H1 (cell line): ENCODE measurements at regions not wholly inside any gene's neighbourhood (a gene's known extent, or its start where the extent isn't known, plus 50 kb on each side); places are given as distances from the start of the nearest gene placed in this dataset.

ENCODE experiments used
- CTCF ChIA-PET: fragments of 300-600 bp; sonication (Branson Sonifier 250); formaldehyde crosslinking; loops from one replicate; lab custom pipeline; 2021; ENCODE audit not compliant: partially characterized antibody; lab: Charles Lee
- POLR2A ChIA-PET: fragments of 300-600 bp; sonication (Branson Sonifier 250); formaldehyde crosslinking; loops from one replicate; lab custom pipeline; 2021; ENCODE audit warnings: inconsistent platforms; ENCODE audit not compliant: partially characterized antibody; lab: Charles Lee
- DNase-seq, 2 experiments: peaks; one replicate each; pipeline versions ENCODE4 v3.0.0 to v3.0.0-alpha.2; 2010 to 2022; ENCODE audit warnings: low spot score in 2 of 2, low read depth in 1 of 2, mixed read lengths in 1 of 2
- FAIRE-seq: peaks from 2 replicates; lab custom pipeline; 2011; peaks lifted over from hg19 to GRCh38; lab: Jason Lieb, UNC
- H2AFZ ChIP-seq: 2 replicates; pipeline ENCODE4 v1.8.1; 2012; ENCODE audit warnings: low read length, inconsistent platforms
- H2AK5ac ChIP-seq: 2 replicates; pipeline ENCODE4 v1.6.1; 2013; ENCODE audit warnings: low read depth, low read length
- H2BK120ac ChIP-seq: replicated peaks from 2 replicates; pipeline ENCODE3; 2013; ENCODE audit warnings: low read depth, low read length, inconsistent platforms
- H2BK12ac ChIP-seq: 2 replicates; pipeline ENCODE4 v1.6.1; 2013; ENCODE audit warnings: low read depth, low read length
- H2BK15ac ChIP-seq: 2 replicates; pipeline ENCODE4 v1.6.1; 2013; ENCODE audit warnings: low read length
- H2BK20ac ChIP-seq: 2 replicates; pipeline ENCODE4 v1.6.1; 2013; ENCODE audit warnings: low read length
- H2BK5ac ChIP-seq: 2 replicates; pipeline ENCODE4 v1.6.1; 2013; ENCODE audit warnings: low read depth, low read length
- H3K14ac ChIP-seq: 2 replicates; pipeline ENCODE4 v1.6.1; 2013; ENCODE audit warnings: inconsistent platforms; ENCODE audit not compliant: insufficient read length
- H3K18ac ChIP-seq: 2 replicates; pipeline ENCODE4 v1.6.1; 2013; ENCODE audit warnings: low read length; ENCODE audit errors: extremely low read depth
- H3K23ac ChIP-seq: 2 replicates; pipeline ENCODE4 v1.6.1; 2013; ENCODE audit warnings: inconsistent platforms; ENCODE audit not compliant: insufficient read length
- H3K23me2 ChIP-seq: 2 replicates; pipeline ENCODE4 v1.6.1; 2013; ENCODE audit warnings: low read depth, low read length
- H3K27ac ChIP-seq: 2 replicates; pipeline ENCODE4 v1.6.1; 2011; ENCODE audit warnings: low read depth, low read length, inconsistent platforms
- H3K27me3 ChIP-seq, 4 experiments: replicated peaks in 1 of 4; 1 replicate in 1 of 4; 2 replicates in 3 of 4; pipeline versions ENCODE4 v1.6.1 to v1.8.1; 2011 to 2013; ENCODE audit warnings: low read length in 3 of 4, mild to moderate bottlenecking in 3 of 4, inconsistent platforms in 2 of 4, mixed read lengths in 2 of 4, moderate library complexity in 1 of 4; ENCODE audit not compliant: control insufficient read depth in 3 of 4, insufficient read depth in 3 of 4; ENCODE audit errors: extremely low read depth in 1 of 4
- H3K36me3 ChIP-seq, 4 experiments: 2 replicates each; pipeline versions ENCODE4 v1.6.1 to v1.8.1; 2011 to 2013; ENCODE audit warnings: mild to moderate bottlenecking in 4 of 4, low read length in 3 of 4, moderate library complexity in 2 of 4, control low read depth in 1 of 4, inconsistent platforms in 1 of 4; ENCODE audit not compliant: insufficient read depth in 4 of 4, control insufficient read depth in 2 of 4
- H3K4ac ChIP-seq: replicated peaks from 2 replicates; pipeline ENCODE3; 2013; ENCODE audit warnings: low read length, low read depth, mixed read lengths, inconsistent platforms; ENCODE audit not compliant: insufficient read length
- H3K4me1 ChIP-seq, 4 experiments: replicated peaks in 1 of 4; 1 replicate in 1 of 4; 2 replicates in 3 of 4; pipeline versions ENCODE4 v1.6.1 to v1.8.1; 2011 to 2013; ENCODE audit warnings: low read length in 3 of 4, inconsistent platforms in 2 of 4, mixed read lengths in 1 of 4; ENCODE audit not compliant: insufficient read depth in 4 of 4, control insufficient read depth in 3 of 4
- H3K4me2 ChIP-seq, 2 experiments: 2 replicates each; pipeline versions ENCODE4 v1.6.1 to v1.8.1; 2011 to 2013; ENCODE audit warnings: low read depth in 2 of 2, low read length in 2 of 2, control low read depth in 1 of 2, inconsistent platforms in 1 of 2, mild to moderate bottlenecking in 1 of 2; ENCODE audit not compliant: insufficient read depth in 1 of 2
- H3K4me3 ChIP-seq, 4 experiments: fragments of 200-600, 300-600 bp in 1 of 4; sonication (generic), shearing (Covaris generic), sonication (Bioruptor Twin) in 1 of 4; 2 replicates each; pipeline versions ENCODE4 v1.5.1 to v1.8.1; 2011 to 2016; ENCODE audit warnings: low read length in 4 of 4, low read depth in 3 of 4, control low read depth in 2 of 4, inconsistent platforms in 2 of 4, mild to moderate bottlenecking in 2 of 4, mixed read lengths in 1 of 4, moderate library complexity in 1 of 4; ENCODE audit not compliant: insufficient read depth in 2 of 4; ENCODE audit errors: extremely low read depth in 1 of 4
- H3K56ac ChIP-seq: replicated peaks from 2 replicates; pipeline ENCODE3; 2013; ENCODE audit warnings: low read depth, mild to moderate bottlenecking, mixed read lengths, low read length, inconsistent platforms; ENCODE audit not compliant: insufficient read length
- H3K79me1 ChIP-seq: 2 replicates; pipeline ENCODE4 v1.6.1; 2013; ENCODE audit warnings: low read depth, low read length, control low read depth
- H3K79me2 ChIP-seq, 2 experiments: 2 replicates each; pipeline versions ENCODE4 v1.6.1 to v1.8.1; 2012 to 2013; ENCODE audit warnings: low read length in 2 of 2, mild to moderate bottlenecking in 2 of 2, inconsistent platforms in 1 of 2; ENCODE audit not compliant: insufficient read depth in 2 of 2, control insufficient read depth in 1 of 2
- H3K9ac ChIP-seq, 4 experiments: replicated peaks in 1 of 4; 1 replicate in 1 of 4; 2 replicates in 3 of 4; pipeline versions ENCODE4 v1.6.1 to v1.8.1; 2011 to 2013; ENCODE audit warnings: low read depth in 3 of 4, low read length in 3 of 4, control low read depth in 2 of 4, mild to moderate bottlenecking in 2 of 4, moderate library complexity in 2 of 4, inconsistent platforms in 1 of 4; ENCODE audit errors: extremely low read depth in 1 of 4
- H3K9me3 ChIP-seq, 2 experiments: 2 replicates each; pipeline versions ENCODE4 v1.6.1 to v1.8.1; 2012 to 2013; ENCODE audit warnings: mild to moderate bottlenecking in 2 of 2, moderate library complexity in 2 of 2, control low read depth in 1 of 2, inconsistent platforms in 1 of 2, low read depth in 1 of 2, low read length in 1 of 2, mixed read lengths in 1 of 2; ENCODE audit not compliant: insufficient read depth in 2 of 2
- H4K20me1 ChIP-seq, 2 experiments: replicated peaks in 1 of 2; 2 replicates each; pipeline versions ENCODE3 to v1.8.1; 2011 to 2013; ENCODE audit warnings: inconsistent platforms in 2 of 2, low read length in 2 of 2, mild to moderate bottlenecking in 1 of 2; ENCODE audit not compliant: insufficient read depth in 2 of 2, control insufficient read depth in 1 of 2
- H4K5ac ChIP-seq: 2 replicates; pipeline ENCODE4 v1.6.1; 2013; ENCODE audit warnings: low read length, low read depth, mixed read lengths, inconsistent platforms; ENCODE audit not compliant: insufficient read length
- H4K8ac ChIP-seq: 2 replicates; pipeline ENCODE4 v1.8.0; 2013; ENCODE audit warnings: mild to moderate bottlenecking, moderate library complexity, low read length, inconsistent platforms; ENCODE audit not compliant: insufficient read depth; ENCODE audit errors: extremely low read depth
- H4K91ac ChIP-seq: replicated peaks from 2 replicates; pipeline ENCODE3; 2013; ENCODE audit warnings: low read length, mixed read lengths, inconsistent platforms; ENCODE audit not compliant: insufficient read length
- CEBPB ChIP-seq: IDR thresholded peaks from 2 replicates; pipeline ENCODE4 v1.6.1; 2012; ENCODE audit warnings: low read depth, low read length
- CREB1 ChIP-seq: IDR thresholded peaks from 2 replicates; pipeline ENCODE4 v1.6.1; 2012; ENCODE audit warnings: inconsistent platforms
- CTCF ChIP-seq, 3 experiments: IDR thresholded peaks; 1 replicate in 2 of 3; 2 replicates in 1 of 3; pipeline versions ENCODE4 v1.5.1 to v1.6.1; 2011; ENCODE audit warnings: low read length in 3 of 3, mild to moderate bottlenecking in 3 of 3, inconsistent platforms in 2 of 3, low read depth in 1 of 3, moderate library complexity in 1 of 3; ENCODE audit not compliant: insufficient read depth in 1 of 3; ENCODE audit errors: control extremely low read depth in 1 of 3
- E2F6 ChIP-seq: IDR thresholded peaks from 2 replicates; pipeline ENCODE4 v1.6.1; 2012; ENCODE audit warnings: inconsistent platforms
- GTF2F1 ChIP-seq: IDR thresholded peaks from 2 replicates; pipeline ENCODE4 v1.6.1; 2012; ENCODE audit warnings: low read depth, low read length, improper control_type of control experiment, borderline replicate concordance
- HDAC2 ChIP-seq, 2 experiments: fragments of 300-600 bp in 1 of 2; sonication (generic) in 1 of 2; IDR thresholded peaks; 2 replicates each; pipeline ENCODE4 v1.6.1; 2011 to 2012; ENCODE audit warnings: low read depth in 2 of 2, low read length in 2 of 2, mild to moderate bottlenecking in 2 of 2, moderate library complexity in 2 of 2, borderline replicate concordance in 1 of 2, inconsistent platforms in 1 of 2
- JUN ChIP-seq: IDR thresholded peaks from 2 replicates; pipeline ENCODE4 v1.6.1; 2011; ENCODE audit warnings: low read depth, mild to moderate bottlenecking, improper control_type of control experiment, low read length
- MAFK ChIP-seq: IDR thresholded peaks from 2 replicates; pipeline ENCODE4 v1.6.1; 2012; ENCODE audit warnings: low read depth, mild to moderate bottlenecking, improper control_type of control experiment, low read length
- RXRA ChIP-seq: IDR thresholded peaks from 2 replicates; pipeline ENCODE4 v1.6.1; 2011; ENCODE audit warnings: low read depth, mild to moderate bottlenecking, low read length, moderate library complexity; ENCODE audit not compliant: insufficient read depth
- SP4 ChIP-seq: IDR thresholded peaks from 2 replicates; pipeline ENCODE4 v1.6.1; 2012; ENCODE audit warnings: low read length, inconsistent platforms
- TAF1 ChIP-seq: IDR thresholded peaks from 2 replicates; pipeline ENCODE4 v1.6.1; 2011; ENCODE audit warnings: mild to moderate bottlenecking, low read depth, low read length
- TCF12 ChIP-seq: IDR thresholded peaks from 2 replicates; pipeline ENCODE4 v1.6.1; 2011; ENCODE audit warnings: low read depth, mild to moderate bottlenecking, low read length
- TEAD4 ChIP-seq: IDR thresholded peaks from 2 replicates; pipeline ENCODE4 v1.6.1; 2012; ENCODE audit warnings: low read depth, low read length, inconsistent platforms, mixed read lengths
- WGBS, 2 experiments: shearing (Covaris generic) in 1 of 2; methylation state at CpG; one replicate each; pipeline versions ENCODE4 v1.1.6 to v1.1.7; 2013 to 2015; ENCODE audit warnings: low lambda C conversion rate in 2 of 2, mixed read lengths in 2 of 2, inconsistent platforms in 1 of 2, low coverage in 1 of 2, missing lambda C conversion rate in 1 of 2; ENCODE audit not compliant: insufficient replicate concordance in 2 of 2, insufficient coverage in 1 of 2, insufficient read length in 1 of 2; ENCODE audit errors: extremely low coverage in 1 of 2, missing lambda C conversion rate in 1 of 2; 5-methylcytosine and 5-hydroxymethylcytosine counted together

- Histone ChIP-seq H3K23ac (no peak overlapping the region), H3K14ac (no peak overlapping the region), H4K20me1 (no peaks in the 10 kb centered on the region), H2AK5ac (no peak overlapping the region), H2BK120ac (no peak overlapping the region), H4K8ac (no peak overlapping the region), H4K5ac (no peak overlapping the region), H3K23me2 (no peaks in the 10 kb centered on the region), H4K91ac (no peak overlapping the region), H3K27me3 (no peaks in the 10 kb centered on the region), H3K4me3 (no peak overlapping the region), H3K4me1 (no peaks in the 10 kb centered on the region), H3K79me2 (no peaks in the 10 kb centered on the region), H3K4ac (no peak overlapping the region), H3K56ac (no peak overlapping the region), H3K27ac (no peak overlapping the region), H3K36me3 (no peaks in the 10 kb centered on the region), H3K9me3 (no peaks in the 10 kb centered on the region), H3K9ac (no peak overlapping the region), H2BK15ac (no peak overlapping the region), H3K18ac (no peak overlapping the region), H3K79me1 (no peaks in the 10 kb centered on the region), H3K4me2 (no peak overlapping the region), H2BK20ac (no peak overlapping the region), H2AFZ (no peak overlapping the region), H2BK12ac (no peak overlapping the region), H2BK5ac (no peak overlapping the region)
- DNase-seq = no peak
- WGBS, 2 experiments = 95% methylated on average over 3 of the region's 3 CpGs; no CpG with 5 or more reads in 1 of the 2 experiments
- POLR2A ChIA-PET = no interaction called here
- CTCF ChIA-PET = no interaction called here
- no peak for FAIRE-seq
- TF ChIP-seq TAF1 (no peak), RXRA (no peak), GTF2F1 (no peak), SP4 (no peak), TEAD4 (no peak), CEBPB (no peak), CTCF (IDR thresholded peaks at IDR 0.05; ENCODE audit: control extremely low read depth in 1 of 3, insufficient read depth in 1 of 3, low read depth in 1 of 3, low read length in 3 of 3) (no peak), CREB1 (no peak), MAFK (no peak), E2F6 (no peak), JUN (no peak), TCF12 (no peak), HDAC2 (IDR thresholded peaks at IDR 0.05; ENCODE audit: borderline replicate concordance in 1 of 2, low read depth in 2 of 2, low read length in 2 of 2) (no peak)
Observed at GRCh38 chr9:12921621-12922020, 146.8 kb downstream of the LURAP1L start.
